Muscle of arm (tissue), 1 donor: ENCODE measurements at regions not wholly inside any gene's neighbourhood (a gene's known extent, or its start where the extent isn't known, plus 50 kb on each side); places are given as distances from the start of the nearest gene placed in this dataset.
"Not testable (repeated sequence)": the region's sequence is repeated elsewhere in the genome, so short reads cannot be mapped to it uniquely, and the experiment has no call there.

ENCODE experiments used
- DNase-seq: peaks from one replicate; pipeline ENCODE4 v3.0.0-alpha.2; 2013

- DNase-seq: no peak
Measured at GRCh38 chr1:157460381-157460780, 91.9 kb downstream of the FCRL5 start.

GRCh38 chr1:157457279-157457678 lies 95.0 kb downstream of the FCRL5 start:
- DNase-seq: no peak

GRCh38 chr1:157455318-157455717 lies 97.0 kb downstream of the FCRL5 start:
- no peak for DNase-seq

GRCh38 chr1:157450106-157450505 lies 102.2 kb downstream of the FCRL5 start:
- DNase-seq: no peak

- DNase-seq: no peak
Measured at GRCh38 chr1:157448636-157449035, 103.7 kb downstream of the FCRL5 start.

GRCh38 chr1:157446356-157446755 lies 106.0 kb downstream of the FCRL5 start:
- not testable (repeated sequence) for DNase-seq

- DNase-seq: not testable (repeated sequence)
Measured at GRCh38 chr1:157445616-157446140, 106.6 kb downstream of the FCRL5 start.

GRCh38 chr1:157442065-157442464 lies 110.2 kb downstream of the FCRL5 start:
- DNase-seq: no peak

- DNase-seq: no peak
Measured at GRCh38 chr1:157439302-157439954, 112.9 kb downstream of the FCRL5 start.

- no peak for DNase-seq
Measured at GRCh38 chr1:157438613-157439012, 113.7 kb downstream of the FCRL5 start.

GRCh38 chr1:157438146-157438545 lies 114.2 kb downstream of the FCRL5 start:
- no peak for DNase-seq

GRCh38 chr1:157437296-157437695 lies 115.0 kb downstream of the FCRL5 start:
- no peak for DNase-seq

GRCh38 chr1:157431751-157432150 lies 120.6 kb downstream of the FCRL5 start:
- no peak for DNase-seq

- no peak for DNase-seq
Measured at GRCh38 chr1:157429601-157430240, 122.6 kb downstream of the FCRL5 start.

GRCh38 chr1:157423764-157424163 lies 128.6 kb downstream of the FCRL5 start:
- not testable (repeated sequence) for DNase-seq

GRCh38 chr1:157419845-157420542 lies 132.3 kb downstream of the FCRL5 start:
- DNase-seq: no peak

GRCh38 chr1:157418659-157419058 lies 133.7 kb downstream of the FCRL5 start:
- DNase-seq: no peak

- no peak for DNase-seq
Measured at GRCh38 chr1:157418231-157418630, 134.1 kb downstream of the FCRL5 start.

GRCh38 chr1:157415661-157416060 lies 136.7 kb downstream of the FCRL5 start:
- no peak for DNase-seq

GRCh38 chr1:157412308-157412707 lies 140.0 kb downstream of the FCRL5 start:
- no peak for DNase-seq

- no peak for DNase-seq
Measured at GRCh38 chr1:157411769-157412168, 140.5 kb downstream of the FCRL5 start.

GRCh38 chr1:157411064-157411463 lies 141.3 kb downstream of the FCRL5 start:
- no peak for DNase-seq

GRCh38 chr1:157410457-157410856 lies 141.9 kb downstream of the FCRL5 start:
- no peak for DNase-seq
